A673 (cell line): ENCODE measurements at regions not wholly inside any gene's neighbourhood (a gene's known extent, or its start where the extent isn't known, plus 50 kb on each side); places are given as distances from the start of the nearest gene placed in this dataset.

Experiments used
- BruUV-seq: library from RNA; stranded (reverse); fragments of 400-500 nt; replicated peaks from 2 replicates; lab custom pipeline; 2021; lab: Mats Ljungman, UMichigan
- CTCF ChIA-PET: fragments of 300-600 bp; sonication (Branson Sonifier 250); formaldehyde crosslinking; loops from one replicate; lab custom pipeline; 2022; ENCODE audit warnings: antibody characterized with exemption; lab: Charles Lee
- POLR2A ChIA-PET: fragments of 300-600 bp; sonication (Branson Sonifier 250); formaldehyde crosslinking; loops from one replicate; lab custom pipeline; 2022; ENCODE audit warnings: antibody characterized with exemption; ENCODE audit not compliant: low non-redundant PET; lab: Charles Lee
- DNase-seq: peaks from one replicate; pipeline ENCODE4 v3.0.0-alpha.2; 2015; ENCODE audit warnings: low spot score
- H3K27ac ChIP-seq: fragments of 200-600 bp; sonication (generic); 2 replicates; pipeline ENCODE4 v1.5.1; 2016; ENCODE audit warnings: mixed run types, low read depth, mild to moderate bottlenecking, mixed read lengths, antibody characterized with exemption, low read length; ENCODE audit not compliant: poor library complexity, severe bottlenecking
- H3K27me3 ChIP-seq: fragments of 200-600 bp; sonication (generic); replicated peaks from 2 replicates; pipeline ENCODE4 v1.6.1; 2017; ENCODE audit warnings: mixed run types, low read depth, mild to moderate bottlenecking, mixed read lengths, antibody characterized with exemption, low read length; ENCODE audit not compliant: insufficient read depth, poor library complexity
- H3K36me3 ChIP-seq: fragments of 200-600 bp; sonication (generic); 2 replicates; pipeline ENCODE4 v1.6.1; 2016; ENCODE audit warnings: mixed run types, mild to moderate bottlenecking, mixed read lengths, antibody characterized with exemption, low read length; ENCODE audit not compliant: insufficient read depth, poor library complexity, severe bottlenecking
- H3K4me1 ChIP-seq: fragments of 200-600 bp; sonication (generic); 2 replicates; pipeline ENCODE4 v1.6.1; 2017; ENCODE audit warnings: mixed run types, mild to moderate bottlenecking, mixed read lengths, antibody characterized with exemption, low read length; ENCODE audit not compliant: insufficient read depth, poor library complexity, severe bottlenecking
- H3K4me3 ChIP-seq: fragments of 200-600 bp; sonication (generic); 2 replicates; pipeline ENCODE4 v1.5.1; 2016; ENCODE audit warnings: low read depth, mixed run types, mild to moderate bottlenecking, mixed read lengths, low read length; ENCODE audit not compliant: poor library complexity, severe bottlenecking
- H3K9me3 ChIP-seq: fragments of 200-600 bp; sonication (generic); 2 replicates; pipeline ENCODE4 v1.6.1; 2016; ENCODE audit warnings: mixed run types, low read depth, mild to moderate bottlenecking, mixed read lengths, antibody characterized with exemption, low read length; ENCODE audit not compliant: poor library complexity, severe bottlenecking
- EZH2 ChIP-seq: fragments of 200-600 bp; sonication (generic); IDR thresholded peaks from 2 replicates; pipeline ENCODE4 v1.6.1; 2017; ENCODE audit warnings: borderline replicate concordance, low read depth, mild to moderate bottlenecking, mixed read lengths, antibody characterized with exemption, low read length; ENCODE audit not compliant: poor library complexity, severe bottlenecking
- intact Hi-C: fragments of 100-400 bp; cut with micrococcal nuclease; formaldehyde crosslinking; loops from one replicate; pipeline ENCODE4 v1.10.0; 2022; ENCODE audit not compliant: unreplicated experiment
- TF ChIP-seq, protein P1 (sequence below): fragments of 300-800, 200-600 bp; sonication (generic); conservative IDR thresholded peaks from 2 replicates; pipeline ENCODE4 v1.5.1; 2017; ENCODE audit warnings: low read depth, mild to moderate bottlenecking, antibody characterized with exemption, low read length, moderate library complexity, mixed read lengths

DNA sequence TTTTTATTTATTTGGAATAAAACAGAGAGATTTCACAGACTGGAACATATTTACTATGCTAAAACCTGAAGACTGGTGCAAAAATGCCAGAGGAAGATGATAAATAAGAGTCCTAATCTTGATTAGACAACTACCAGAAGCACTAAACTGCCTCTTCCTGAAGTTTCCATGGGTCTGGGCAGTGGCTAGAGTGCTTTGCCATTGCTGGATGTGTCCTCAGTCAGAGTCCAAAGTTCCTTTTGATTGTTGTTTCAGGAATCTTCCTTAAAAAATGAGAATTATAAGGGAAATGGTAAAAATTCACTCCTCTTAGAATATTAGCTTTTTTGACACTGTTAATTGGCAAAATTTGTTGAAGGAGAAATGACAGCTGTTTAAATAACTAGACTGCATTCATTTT is 86.3 kb upstream of the AHR start:
- Histone ChIP-seq H3K36me3 (no peaks in the 10 kb centered on the region), H3K27me3 (no peaks in the 10 kb centered on the region), H3K4me3 (no peak overlapping the region), H3K27ac (no peak overlapping the region), H3K9me3 (no peaks in the 10 kb centered on the region), H3K4me1 (no peaks in the 10 kb centered on the region)
- intact Hi-C loops = no loop called here
- no TSS peak for BruUV-seq
- no peak for TF ChIP-seq EZH2
- TF ChIP-seq, protein P1, sequence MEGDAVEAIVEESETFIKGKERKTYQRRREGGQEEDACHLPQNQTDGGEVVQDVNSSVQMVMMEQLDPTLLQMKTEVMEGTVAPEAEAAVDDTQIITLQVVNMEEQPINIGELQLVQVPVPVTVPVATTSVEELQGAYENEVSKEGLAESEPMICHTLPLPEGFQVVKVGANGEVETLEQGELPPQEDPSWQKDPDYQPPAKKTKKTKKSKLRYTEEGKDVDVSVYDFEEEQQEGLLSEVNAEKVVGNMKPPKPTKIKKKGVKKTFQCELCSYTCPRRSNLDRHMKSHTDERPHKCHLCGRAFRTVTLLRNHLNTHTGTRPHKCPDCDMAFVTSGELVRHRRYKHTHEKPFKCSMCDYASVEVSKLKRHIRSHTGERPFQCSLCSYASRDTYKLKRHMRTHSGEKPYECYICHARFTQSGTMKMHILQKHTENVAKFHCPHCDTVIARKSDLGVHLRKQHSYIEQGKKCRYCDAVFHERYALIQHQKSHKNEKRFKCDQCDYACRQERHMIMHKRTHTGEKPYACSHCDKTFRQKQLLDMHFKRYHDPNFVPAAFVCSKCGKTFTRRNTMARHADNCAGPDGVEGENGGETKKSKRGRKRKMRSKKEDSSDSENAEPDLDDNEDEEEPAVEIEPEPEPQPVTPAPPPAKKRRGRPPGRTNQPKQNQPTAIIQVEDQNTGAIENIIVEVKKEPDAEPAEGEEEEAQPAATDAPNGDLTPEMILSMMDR = no peak
- POLR2A ChIA-PET = no interaction called here
- CTCF ChIA-PET = no interaction called here
- DNase-seq = no peak

DNA sequence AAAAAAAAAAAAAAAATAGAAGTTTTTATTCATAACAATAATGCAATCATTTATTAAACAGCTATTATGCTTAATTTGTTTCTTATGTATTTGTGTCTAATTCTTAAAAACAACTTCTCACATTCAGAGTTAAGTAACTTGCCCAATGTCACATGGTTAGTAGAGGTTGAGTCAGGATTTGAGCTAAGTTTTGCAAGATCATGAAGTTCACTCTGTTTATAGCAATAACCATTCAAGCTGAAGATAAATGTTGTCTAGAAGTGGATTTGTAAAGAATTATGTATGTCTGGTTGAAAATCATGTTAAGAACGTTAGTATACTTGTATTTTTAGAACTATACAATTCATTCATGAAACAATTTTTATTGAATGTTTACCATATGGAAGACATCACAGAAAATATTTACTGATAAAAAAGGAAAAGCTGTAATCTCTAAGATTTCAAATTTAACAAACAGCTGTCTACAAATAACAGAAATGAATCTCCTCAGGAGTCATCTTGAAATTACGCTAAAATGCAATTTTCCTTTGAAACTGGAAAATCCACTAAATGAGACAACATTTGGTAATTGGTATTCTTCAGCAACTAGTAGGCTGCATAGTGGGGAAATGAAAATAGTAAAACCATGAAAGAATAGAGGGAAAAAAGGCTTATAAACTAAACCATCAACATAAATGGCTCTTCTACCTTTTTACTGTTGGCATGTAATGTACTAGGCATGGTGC is 70.5 kb upstream of the AHR start:
- Histone ChIP-seq H3K9me3 (no peaks in the 10 kb centered on the region), H3K27ac (no peak overlapping the region), H3K4me1 (no peaks in the 10 kb centered on the region), H3K36me3 (no peaks in the 10 kb centered on the region), H3K4me3 (no peak overlapping the region), H3K27me3 (no peaks in the 10 kb centered on the region)
- DNase-seq = no peak
- TF ChIP-seq, protein P1 = no peak
- no peak for TF ChIP-seq EZH2
- CTCF ChIA-PET = no interaction called here
- no TSS peak for BruUV-seq
- intact Hi-C loops = no loop called here
- POLR2A ChIA-PET = no interaction called here

DNA sequence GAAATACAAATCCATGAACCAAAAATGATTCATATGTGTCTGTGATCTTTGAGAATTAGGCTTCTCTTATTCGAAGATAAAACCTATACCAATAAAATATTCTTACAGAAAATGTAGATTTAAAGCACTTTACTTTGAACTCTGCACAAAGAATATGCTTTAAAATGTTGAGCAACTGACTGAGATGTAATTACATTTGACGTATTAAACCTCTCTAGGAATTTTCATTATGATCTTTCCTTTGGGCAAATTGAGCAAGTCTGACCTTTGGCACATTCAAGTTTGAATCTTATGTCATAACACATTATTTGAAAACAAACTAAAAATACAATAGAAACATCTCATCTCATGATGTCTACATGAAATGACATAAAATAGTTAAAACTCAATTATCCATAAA is 69.2 kb upstream of the AHR start:
- no peaks in the 10 kb centered on the region for H3K9me3 ChIP-seq
- POLR2A ChIA-PET = no interaction called here
- no peaks in the 10 kb centered on the region for H3K36me3 ChIP-seq
- H3K27ac ChIP-seq = no peak overlapping the region
- no peak overlapping the region for H3K4me3 ChIP-seq
- CTCF ChIA-PET = no interaction called here
- TF ChIP-seq, protein P1 = no peak
- no peak for TF ChIP-seq EZH2
- BruUV-seq = no TSS peak
- H3K4me1 ChIP-seq = peaks cover 6% of the 10 kb centered on the region
- DNase-seq = no peak
- intact Hi-C loops = no loop called here
- no peaks in the 10 kb centered on the region for H3K27me3 ChIP-seq
